ENCODE measurements at regions not wholly inside any gene's neighbourhood (a gene's known extent, or its start where the extent isn't known, plus 50 kb on each side); places are given as distances from the start of the nearest gene placed in this dataset.

DNA sequence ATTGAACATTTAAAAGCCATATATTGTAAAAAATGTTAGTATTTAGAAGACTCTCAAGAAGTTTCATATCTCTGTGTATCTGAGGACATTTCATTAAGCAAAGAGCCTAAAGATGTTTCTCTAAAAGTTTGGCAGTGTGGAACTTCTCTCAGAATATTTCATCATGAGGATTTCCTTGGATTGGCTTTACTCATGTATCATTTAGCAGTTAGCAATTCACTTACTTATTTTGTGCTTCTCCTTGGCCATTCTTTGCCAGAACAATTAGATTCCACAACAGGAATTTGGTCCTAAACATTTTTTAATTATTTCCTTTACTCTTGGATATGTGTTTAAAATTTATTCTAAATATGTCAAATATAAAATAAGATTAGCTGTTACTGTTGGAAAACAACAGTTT is 345.0 kb upstream of the LRRTM4 start:
- no peak overlapping the region for H3K56ac ChIP-seq (ENCODE audit: insufficient read length, low read depth, low read length)
- TF ChIP-seq, protein P1, sequence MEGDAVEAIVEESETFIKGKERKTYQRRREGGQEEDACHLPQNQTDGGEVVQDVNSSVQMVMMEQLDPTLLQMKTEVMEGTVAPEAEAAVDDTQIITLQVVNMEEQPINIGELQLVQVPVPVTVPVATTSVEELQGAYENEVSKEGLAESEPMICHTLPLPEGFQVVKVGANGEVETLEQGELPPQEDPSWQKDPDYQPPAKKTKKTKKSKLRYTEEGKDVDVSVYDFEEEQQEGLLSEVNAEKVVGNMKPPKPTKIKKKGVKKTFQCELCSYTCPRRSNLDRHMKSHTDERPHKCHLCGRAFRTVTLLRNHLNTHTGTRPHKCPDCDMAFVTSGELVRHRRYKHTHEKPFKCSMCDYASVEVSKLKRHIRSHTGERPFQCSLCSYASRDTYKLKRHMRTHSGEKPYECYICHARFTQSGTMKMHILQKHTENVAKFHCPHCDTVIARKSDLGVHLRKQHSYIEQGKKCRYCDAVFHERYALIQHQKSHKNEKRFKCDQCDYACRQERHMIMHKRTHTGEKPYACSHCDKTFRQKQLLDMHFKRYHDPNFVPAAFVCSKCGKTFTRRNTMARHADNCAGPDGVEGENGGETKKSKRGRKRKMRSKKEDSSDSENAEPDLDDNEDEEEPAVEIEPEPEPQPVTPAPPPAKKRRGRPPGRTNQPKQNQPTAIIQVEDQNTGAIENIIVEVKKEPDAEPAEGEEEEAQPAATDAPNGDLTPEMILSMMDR (conservative IDR thresholded peaks at IDR 0.05): no peak

More for the DNA sequence above, 345.0 kb upstream of the LRRTM4 start:
- Histone ChIP-seq H2BK15ac (ENCODE audit: low read depth, low read length) (no peak overlapping the region), H4K20me1 (ENCODE audit: control insufficient read depth, insufficient read depth, insufficient read length) (no peaks in the 10 kb centered on the region), H3K14ac (ENCODE audit: insufficient read depth, low read length) (no peak overlapping the region), H3K23ac (ENCODE audit: insufficient read length, low read depth, low read length) (no peak overlapping the region), H3K9ac (ENCODE audit: extremely low read depth, insufficient read length, low read length) (no peak overlapping the region), H3K9me3 (ENCODE audit: control insufficient read depth, low read depth, low read length) (no peaks in the 10 kb centered on the region), H3K79me1 (ENCODE audit: insufficient read depth, low read depth, low read length, poor library complexity, severe bottlenecking) (no peaks in the 10 kb centered on the region), H3K18ac (ENCODE audit: insufficient read length, low read depth, low read length) (no peak overlapping the region), H4K91ac (ENCODE audit: insufficient read length, low read depth, low read length) (no peak overlapping the region), H3K4me2 (ENCODE audit: insufficient read depth, insufficient read length, low read length) (no peak overlapping the region), H2BK120ac (ENCODE audit: low read depth, low read length, poor library complexity, severe bottlenecking) (no peak overlapping the region), H3K4ac (ENCODE audit: low read depth, low read length) (no peak overlapping the region), H3T11ph (ENCODE audit: low read length) (no peak overlapping the region), H4K8ac (replicated peaks; ENCODE audit: insufficient read length, low read depth, low read length) (no peak overlapping the region), H4K5ac (ENCODE audit: insufficient read length, low read depth, low read length) (no peak overlapping the region), H2BK5ac (ENCODE audit: insufficient read length, low read length) (no peak overlapping the region), H2BK12ac (ENCODE audit: insufficient read length, low read depth, low read length) (no peak overlapping the region), H3K27me3 (ENCODE audit: insufficient read depth, low read length) (no peaks in the 10 kb centered on the region), H3K23me2 (ENCODE audit: insufficient read length, low read depth, low read length, poor library complexity, severe bottlenecking) (no peaks in the 10 kb centered on the region), H3K27ac (ENCODE audit: insufficient read length, low read depth, low read length) (no peak overlapping the region), H3K4me1 (ENCODE audit: insufficient read depth, low read length) (no peaks in the 10 kb centered on the region), H2AK5ac (ENCODE audit: insufficient read length, low read length) (no peak overlapping the region), H2BK20ac (ENCODE audit: low read depth, low read length, poor library complexity, severe bottlenecking) (no peak overlapping the region), H3K79me2 (ENCODE audit: insufficient read depth, low read length) (no peaks in the 10 kb centered on the region), H2AFZ (ENCODE audit: low read length) (no peak overlapping the region)
- no peaks in the 10 kb centered on the region; a peak in 1 of 5 replicates for H3K9me3 Mint-ChIP-seq
- H3K27ac Mint-ChIP-seq: no peak overlapping the region
- peaks cover 10 to 11% of the 10 kb centered on the region in 2 experiments for H3K4me1 Mint-ChIP-seq
- DNase-seq: no peak
- H3K4me3 Mint-ChIP-seq: no peak overlapping the region
- no peaks in the 10 kb centered on the region for H3K27me3 Mint-ChIP-seq (ENCODE audit: low read depth)
- peaks cover 0 to 8% (median 3%) of the 10 kb centered on the region in 3 experiments; a peak in 5 of 7 replicates for H3K36me3 Mint-ChIP-seq (ENCODE audit: insufficient read depth in 1 of 3, low read depth in 3 of 3)

Measured in H9 (cell line).